OCI-LY3 (cell line): ENCODE measurements at regions not wholly inside any gene's neighbourhood (a gene's known extent, or its start where the extent isn't known, plus 50 kb on each side); places are given as distances from the start of the nearest gene placed in this dataset.

Experiments used
- CTCF ChIP-seq: fragments of 200-600, 300-600 bp; sonication (generic); IDR thresholded peaks from 2 replicates; pipeline ENCODE4 v1.5.1; 2014; ENCODE audit warnings: antibody characterized with exemption, low read length, low read depth
- EZH2phosphoT487 ChIP-seq: fragments of 200-600 bp; shearing (Covaris generic); IDR thresholded peaks from 2 replicates; pipeline ENCODE4 v1.6.1; 2018; ENCODE audit warnings: antibody characterized with exemption, mixed run types, low read depth

- TF ChIP-seq CTCF = no peak
- no peak for TF ChIP-seq EZH2phosphoT487
Measured at GRCh38 chr7:125563964-125564529, 634.4 kb upstream of the POT1 start.
